ENCODE measurements at regions not wholly inside any gene's neighbourhood (a gene's known extent, or its start where the extent isn't known, plus 50 kb on each side); places are given as distances from the start of the nearest gene placed in this dataset.

GRCh38 chr10:83937161-83937560 is 202.1 kb upstream of the GHITM start:
- no peak overlapping the region for H3K4me3 ChIP-seq (ENCODE audit: low read depth, low read length, poor library complexity, severe bottlenecking)
- no peak overlapping the region for H2AFZ ChIP-seq (ENCODE audit: low read length)
- H3K36me3 ChIP-seq (ENCODE audit: insufficient read depth, low read length): no peaks in the 10 kb centered on the region
- H3K27ac ChIP-seq (ENCODE audit: low read depth, low read length, poor library complexity, severe bottlenecking): no peak overlapping the region
- no peaks in the 10 kb centered on the region for H3K9me2 ChIP-seq (ENCODE audit: low read depth, low read length)
- H3K79me2 ChIP-seq (ENCODE audit: insufficient read depth, low read length): no peaks in the 10 kb centered on the region
- no peaks in the 10 kb centered on the region for H4K20me1 ChIP-seq (ENCODE audit: insufficient read depth, low read length)
- H3K9me3 ChIP-seq (ENCODE audit: low read length): no peaks in the 10 kb centered on the region
- TF ChIP-seq EZH2 (IDR thresholded peaks at IDR 0.05; ENCODE audit: borderline replicate concordance, low read length): no peak
- TF ChIP-seq CTCF (IDR thresholded peaks at IDR 0.05; ENCODE audit: low read length): no peak
- H3K9ac ChIP-seq (ENCODE audit: low read length): no peak overlapping the region
- H3K4me1 ChIP-seq (ENCODE audit: insufficient read depth, low read length, severe bottlenecking): no peaks in the 10 kb centered on the region
- no peak overlapping the region for H3K4me2 ChIP-seq (ENCODE audit: low read length)
- no peaks in the 10 kb centered on the region; the same call in 1 of the 2 replicates for H3K27me3 ChIP-seq (ENCODE audit: insufficient read depth, low read length)
- H3F3A ChIP-seq (ENCODE audit: insufficient read depth, low read length): no peaks in the 10 kb centered on the region

- TF ChIP-seq CTCF (IDR thresholded peaks at IDR 0.05; ENCODE audit: low read length): no peak
- no peak for TF ChIP-seq EZH2 (IDR thresholded peaks at IDR 0.05; ENCODE audit: borderline replicate concordance, low read length)
- Histone ChIP-seq H3F3A (ENCODE audit: insufficient read depth, low read length) (no peaks in the 10 kb centered on the region), H3K9me2 (ENCODE audit: low read depth, low read length) (no peaks in the 10 kb centered on the region), H2AFZ (ENCODE audit: low read length) (no peak overlapping the region), H3K9ac (ENCODE audit: low read length) (no peak overlapping the region), H4K20me1 (ENCODE audit: insufficient read depth, low read length) (no peaks in the 10 kb centered on the region), H3K4me3 (ENCODE audit: low read depth, low read length, poor library complexity, severe bottlenecking) (no peak overlapping the region), H3K27ac (ENCODE audit: low read depth, low read length, poor library complexity, severe bottlenecking) (no peak overlapping the region), H3K4me2 (ENCODE audit: low read length) (no peak overlapping the region), H3K36me3 (ENCODE audit: insufficient read depth, low read length) (no peaks in the 10 kb centered on the region), H3K27me3 (ENCODE audit: insufficient read depth, low read length) (no peaks in the 10 kb centered on the region; the same call in 1 of the 2 replicates), H3K9me3 (ENCODE audit: low read length) (no peaks in the 10 kb centered on the region), H3K79me2 (ENCODE audit: insufficient read depth, low read length) (no peaks in the 10 kb centered on the region), H3K4me1 (ENCODE audit: insufficient read depth, low read length, severe bottlenecking) (no peaks in the 10 kb centered on the region)
Observed at GRCh38 chr10:83937826-83938225, 201.5 kb upstream of the GHITM start.

GRCh38 chr10:83941189-83941588 is 198.1 kb upstream of the GHITM start:
- Histone ChIP-seq H3K27ac (ENCODE audit: low read depth, low read length, poor library complexity, severe bottlenecking) (no peak overlapping the region), H3K27me3 (ENCODE audit: insufficient read depth, low read length) (no peaks in the 10 kb centered on the region), H3K9me2 (ENCODE audit: low read depth, low read length) (no peaks in the 10 kb centered on the region), H3F3A (ENCODE audit: insufficient read depth, low read length) (no peaks in the 10 kb centered on the region), H2AFZ (ENCODE audit: low read length) (no peak overlapping the region), H3K9ac (ENCODE audit: low read length) (no peak overlapping the region), H4K20me1 (ENCODE audit: insufficient read depth, low read length) (no peaks in the 10 kb centered on the region), H3K9me3 (ENCODE audit: low read length) (no peaks in the 10 kb centered on the region), H3K36me3 (ENCODE audit: insufficient read depth, low read length) (no peaks in the 10 kb centered on the region), H3K4me3 (ENCODE audit: low read depth, low read length, poor library complexity, severe bottlenecking) (no peak overlapping the region), H3K4me2 (ENCODE audit: low read length) (no peak overlapping the region), H3K79me2 (ENCODE audit: insufficient read depth, low read length) (no peaks in the 10 kb centered on the region), H3K4me1 (ENCODE audit: insufficient read depth, low read length, severe bottlenecking) (no peaks in the 10 kb centered on the region)
- TF ChIP-seq CTCF (IDR thresholded peaks at IDR 0.05; ENCODE audit: low read length) (no peak), EZH2 (IDR thresholded peaks at IDR 0.05; ENCODE audit: borderline replicate concordance, low read length) (no peak)

Measured in OCI-LY1 (cell line).